LNCaP clone FGC (cell line): ENCODE measurements at regions not wholly inside any gene's neighbourhood (a gene's known extent, or its start where the extent isn't known, plus 50 kb on each side); places are given as distances from the start of the nearest gene placed in this dataset.

Experiments used
- DNase-seq: peaks from one replicate; pipeline ENCODE4 v3.0.0-alpha.2; 2011; ENCODE audit warnings: low read depth
- H3K4me3 ChIP-seq: 2 replicates; pipeline ENCODE4 v1.5.1; 2011; ENCODE audit warnings: mild to moderate bottlenecking, low read depth, low read length, control low read depth
- CTCF ChIP-seq: IDR thresholded peaks from 2 replicates; pipeline ENCODE4 v1.5.1; 2012; ENCODE audit warnings: mild to moderate bottlenecking; ENCODE audit not compliant: control insufficient read depth, insufficient read depth; ENCODE audit errors: extremely low read depth

- no peak for DNase-seq
- no peak overlapping the region for H3K4me3 ChIP-seq
- no peak for TF ChIP-seq CTCF
These were observed 650.5 kb downstream of the RNF144B start for GRCh38 chr6:19037607-19038006.

GRCh38 chr6:19039287-19039686 is 652.1 kb downstream of the RNF144B start:
- no peak overlapping the region for H3K4me3 ChIP-seq
- no peak for DNase-seq
- TF ChIP-seq CTCF, result no peak

GRCh38 chr6:19041906-19042305 is 654.8 kb downstream of the RNF144B start:
- no peak for TF ChIP-seq CTCF
- H3K4me3 ChIP-seq, result no peak overlapping the region
- no peak for DNase-seq

- no peak for TF ChIP-seq CTCF
- DNase-seq, result no peak
- H3K4me3 ChIP-seq, result no peak overlapping the region
These were observed 655.3 kb downstream of the RNF144B start for GRCh38 chr6:19042420-19042819.

GRCh38 chr6:19050765-19051164 is 663.6 kb downstream of the RNF144B start:
- H3K4me3 ChIP-seq, result no peak overlapping the region
- TF ChIP-seq CTCF, result no peak
- no peak for DNase-seq

- DNase-seq, result no peak
- TF ChIP-seq CTCF, result no peak
- no peak overlapping the region for H3K4me3 ChIP-seq
These were observed 665.1 kb downstream of the RNF144B start for GRCh38 chr6:19052219-19052618.

GRCh38 chr6:19059102-19059501 is 672.0 kb downstream of the RNF144B start:
- no peak overlapping the region for H3K4me3 ChIP-seq
- no peak for TF ChIP-seq CTCF
- DNase-seq, result no peak
